ENCODE measurements at regions not wholly inside any gene's neighbourhood (a gene's known extent, or its start where the extent isn't known, plus 50 kb on each side); places are given as distances from the start of the nearest gene placed in this dataset.

DNA sequence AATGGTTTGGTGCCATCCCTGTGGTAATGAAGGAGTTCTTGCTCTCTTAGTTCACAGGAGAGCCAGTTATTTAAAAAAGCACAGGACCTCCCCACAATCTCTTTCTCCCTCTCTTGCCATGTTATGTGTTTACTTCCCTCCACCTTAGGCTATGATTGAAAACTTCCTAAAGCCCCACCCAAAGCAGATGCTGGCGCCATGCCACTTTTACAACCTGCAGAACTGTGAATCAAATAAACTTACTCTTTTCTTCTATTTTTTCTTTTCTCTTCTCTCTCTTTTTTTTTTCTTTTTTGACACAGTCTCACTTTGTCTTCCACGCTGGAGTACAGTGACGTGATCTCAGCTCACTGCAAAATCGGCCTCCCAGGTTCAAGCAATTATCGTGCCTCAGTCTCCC, 508.4 kb upstream of the EPHA7 start:
- Histone ChIP-seq H3K27ac (ENCODE audit: insufficient read depth, low read depth, low read length) (no peak overlapping the region), H3K4me1 (ENCODE audit: control insufficient read depth, extremely low read depth, insufficient read depth, low read length) (no peaks in the 10 kb centered on the region), H2AFZ (ENCODE audit: low read depth, low read length) (no peak overlapping the region), H3K79me2 (ENCODE audit: control insufficient read depth, insufficient read depth, low read length) (no peaks in the 10 kb centered on the region), H3K4me3 (replicated peaks in 1 of 3; ENCODE audit: insufficient read depth in 1 of 3, low read depth in 1 of 3, low read length in 3 of 3) (no peak overlapping the region), H4K20me1 (replicated peaks; ENCODE audit: control insufficient read depth, extremely low read depth, insufficient read depth, low read length) (no peaks in the 10 kb centered on the region), H3K36me3 (ENCODE audit: control insufficient read depth in 2 of 2, extremely low read depth in 1 of 2, insufficient read depth in 2 of 2, low read length in 2 of 2) (no peaks in the 10 kb centered on the region), H3K9me1 (replicated peaks; ENCODE audit: control insufficient read depth, extremely low read depth, insufficient read depth, low read length) (no peaks in the 10 kb centered on the region), H3K27me3 (ENCODE audit: control insufficient read depth in 2 of 2, insufficient read depth in 2 of 2, low read length in 2 of 2) (no peaks in the 10 kb centered on the region), H3K9ac (replicated peaks; ENCODE audit: extremely low read depth, insufficient read depth, low read length) (no peak overlapping the region), H3K4me2 (ENCODE audit: insufficient read depth, low read length) (no peak overlapping the region), H3K9me3 (replicated peaks; ENCODE audit: control insufficient read depth, insufficient read depth, low read length) (no peaks in the 10 kb centered on the region)
- ChIA-PET POLR2A (no interaction called here), CTCF (no interaction called here)
- TF ChIP-seq MYC (IDR thresholded peaks at IDR 0.05; ENCODE audit: low read depth, low read length): no peak
- intact Hi-C loops (cut with micrococcal nuclease): no loop called here
- no TSS peak for BruUV-seq (replicated peaks)
- dilution Hi-C loops (cut with MboI; ENCODE audit: extremely low pct_ligation_motif_present, low sequenced_read_pairs): no loop called here
- FAIRE-seq: no peak
- no peak for DNase-seq (ENCODE audit: low read depth, low spot score)

DNA sequence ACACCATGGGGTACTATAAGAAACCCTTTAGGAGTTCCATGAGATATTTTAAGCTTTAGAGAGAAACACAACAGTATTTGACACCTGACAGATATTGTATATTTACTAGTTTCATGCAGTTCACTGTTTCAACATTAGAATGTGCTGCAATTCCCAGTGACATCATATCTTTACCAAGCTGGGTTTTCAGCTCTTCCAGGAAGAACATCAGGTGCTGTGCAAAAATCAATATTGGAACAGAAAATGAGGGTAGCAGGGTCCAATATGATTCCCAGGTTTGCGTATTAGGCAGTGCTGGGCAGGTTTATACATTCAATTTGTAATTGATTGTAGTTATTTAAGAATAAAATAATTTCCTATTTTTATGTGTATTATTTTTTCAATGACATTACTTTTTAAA, 500.0 kb upstream of the EPHA7 start:
- CTCF ChIA-PET: no interaction called here
- FAIRE-seq (no peak), DNase-seq (ENCODE audit: low read depth, low spot score) (no peak)
- dilution Hi-C loops (cut with MboI; ENCODE audit: extremely low pct_ligation_motif_present, low sequenced_read_pairs) (no loop called here), intact Hi-C loops (cut with micrococcal nuclease) (no loop called here)
- Histone ChIP-seq H3K27ac (ENCODE audit: insufficient read depth, low read depth, low read length) (no peak overlapping the region), H3K9ac (replicated peaks; ENCODE audit: extremely low read depth, insufficient read depth, low read length) (no peak overlapping the region), H3K36me3 (ENCODE audit: control insufficient read depth in 2 of 2, extremely low read depth in 1 of 2, insufficient read depth in 2 of 2, low read length in 2 of 2) (no peaks in the 10 kb centered on the region), H3K4me1 (ENCODE audit: control insufficient read depth, extremely low read depth, insufficient read depth, low read length) (no peaks in the 10 kb centered on the region), H3K4me3 (replicated peaks in 1 of 3; ENCODE audit: insufficient read depth in 1 of 3, low read depth in 1 of 3, low read length in 3 of 3) (no peak overlapping the region), H4K20me1 (replicated peaks; ENCODE audit: control insufficient read depth, extremely low read depth, insufficient read depth, low read length) (no peaks in the 10 kb centered on the region), H3K27me3 (ENCODE audit: control insufficient read depth in 2 of 2, insufficient read depth in 2 of 2, low read length in 2 of 2) (no peaks in the 10 kb centered on the region), H3K79me2 (ENCODE audit: control insufficient read depth, insufficient read depth, low read length) (no peaks in the 10 kb centered on the region), H3K4me2 (ENCODE audit: insufficient read depth, low read length) (no peak overlapping the region), H2AFZ (ENCODE audit: low read depth, low read length) (no peak overlapping the region), H3K9me1 (replicated peaks; ENCODE audit: control insufficient read depth, extremely low read depth, insufficient read depth, low read length) (no peaks in the 10 kb centered on the region), H3K9me3 (replicated peaks; ENCODE audit: control insufficient read depth, insufficient read depth, low read length) (no peaks in the 10 kb centered on the region)
- POLR2A ChIA-PET: no interaction called here
- TF ChIP-seq GATA2 (IDR thresholded peaks at IDR 0.05; ENCODE audit: insufficient read depth, insufficient read length, low read depth, low read length): no peak
- TF ChIP-seq JUN (IDR thresholded peaks at IDR 0.05; ENCODE audit: borderline replicate concordance, insufficient read depth, insufficient read length, low read depth): no peak
- no peak for TF ChIP-seq MYC (IDR thresholded peaks at IDR 0.05; ENCODE audit: low read depth, low read length)
- TF ChIP-seq EZH2 (IDR thresholded peaks at IDR 0.05; ENCODE audit: borderline replicate concordance, low read depth, low read length, severe bottlenecking): no peak
- TF ChIP-seq, protein P1, sequence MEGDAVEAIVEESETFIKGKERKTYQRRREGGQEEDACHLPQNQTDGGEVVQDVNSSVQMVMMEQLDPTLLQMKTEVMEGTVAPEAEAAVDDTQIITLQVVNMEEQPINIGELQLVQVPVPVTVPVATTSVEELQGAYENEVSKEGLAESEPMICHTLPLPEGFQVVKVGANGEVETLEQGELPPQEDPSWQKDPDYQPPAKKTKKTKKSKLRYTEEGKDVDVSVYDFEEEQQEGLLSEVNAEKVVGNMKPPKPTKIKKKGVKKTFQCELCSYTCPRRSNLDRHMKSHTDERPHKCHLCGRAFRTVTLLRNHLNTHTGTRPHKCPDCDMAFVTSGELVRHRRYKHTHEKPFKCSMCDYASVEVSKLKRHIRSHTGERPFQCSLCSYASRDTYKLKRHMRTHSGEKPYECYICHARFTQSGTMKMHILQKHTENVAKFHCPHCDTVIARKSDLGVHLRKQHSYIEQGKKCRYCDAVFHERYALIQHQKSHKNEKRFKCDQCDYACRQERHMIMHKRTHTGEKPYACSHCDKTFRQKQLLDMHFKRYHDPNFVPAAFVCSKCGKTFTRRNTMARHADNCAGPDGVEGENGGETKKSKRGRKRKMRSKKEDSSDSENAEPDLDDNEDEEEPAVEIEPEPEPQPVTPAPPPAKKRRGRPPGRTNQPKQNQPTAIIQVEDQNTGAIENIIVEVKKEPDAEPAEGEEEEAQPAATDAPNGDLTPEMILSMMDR (IDR thresholded peaks at IDR 0.05; ENCODE audit: extremely low read depth in 1 of 2, insufficient read depth in 1 of 2, low read depth in 1 of 2, low read length in 2 of 2): no peak
- no peak for TF ChIP-seq POLR2AphosphoS5 (IDR thresholded peaks at IDR 0.05; ENCODE audit: insufficient read depth, low read depth, low read length)
- TF ChIP-seq POLR2A (IDR thresholded peaks at IDR 0.05; ENCODE audit: low read depth, low read length): no peak
- no peak for TF ChIP-seq FOS (IDR thresholded peaks at IDR 0.05; ENCODE audit: borderline replicate concordance, insufficient read depth, low read length)
- TF ChIP-seq, protein P2, sequence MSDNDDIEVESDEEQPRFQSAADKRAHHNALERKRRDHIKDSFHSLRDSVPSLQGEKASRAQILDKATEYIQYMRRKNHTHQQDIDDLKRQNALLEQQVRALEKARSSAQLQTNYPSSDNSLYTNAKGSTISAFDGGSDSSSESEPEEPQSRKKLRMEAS (IDR thresholded peaks at IDR 0.05; ENCODE audit: insufficient read depth, insufficient read length): no peak
- no TSS peak for BruUV-seq (replicated peaks)
